MV-4-11 (cell line): ENCODE measurements at regions not wholly inside any gene's neighbourhood (a gene's known extent, or its start where the extent isn't known, plus 50 kb on each side); places are given as distances from the start of the nearest gene placed in this dataset.

Experiments
- DNase-seq: peaks from one replicate; lab custom pipeline; 2025; lab: John Stamatoyannopoulos, UW

- DNase-seq: no peak
Measured at GRCh38 chr9:89998633-89999032, 393.8 kb downstream of the GADD45G start.

DNA sequence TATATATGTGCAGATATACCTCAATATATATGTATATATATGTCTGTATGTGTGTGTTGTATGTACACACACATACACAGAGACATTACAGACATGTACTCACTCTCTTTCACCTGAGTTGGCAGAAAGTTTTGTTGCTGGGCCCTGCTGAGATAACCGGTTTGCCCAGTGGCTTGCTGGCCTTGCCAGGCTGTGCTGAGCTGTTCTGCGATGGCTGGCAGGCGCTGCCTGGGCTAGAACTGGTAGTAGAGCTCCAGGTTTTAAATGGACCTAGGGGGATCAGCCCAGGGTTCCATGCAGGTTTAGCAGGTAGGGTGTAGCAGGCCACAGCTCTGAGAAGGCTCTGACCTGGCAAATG is 394.3 kb downstream of the GADD45G start:
- no peak for DNase-seq

- peak; percentile 59 for DNase-seq
Measured at GRCh38 chr9:89999534-90000370, 394.9 kb downstream of the GADD45G start.

DNA sequence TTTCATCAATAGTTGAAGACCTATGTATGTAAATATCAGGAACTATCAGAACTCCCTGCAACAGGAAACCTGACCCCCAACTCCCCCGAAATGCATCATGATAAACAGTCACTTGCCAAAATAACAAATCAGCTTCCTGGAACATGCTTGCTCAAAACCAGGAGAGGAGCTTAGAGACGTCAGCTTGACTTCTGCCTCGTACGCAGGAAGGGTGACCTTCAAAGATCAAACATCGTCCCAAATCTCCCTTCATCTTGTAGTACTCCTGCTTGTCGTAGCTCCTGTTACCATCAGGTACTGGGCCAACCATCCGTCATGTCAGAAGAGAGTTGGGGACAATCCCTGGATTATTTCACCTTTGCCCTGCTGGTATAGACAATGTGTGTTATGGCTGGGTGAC is 396.1 kb downstream of the GADD45G start:
- no peak for DNase-seq

- no peak for DNase-seq
Measured at GRCh38 chr9:90001747-90002146, 396.9 kb downstream of the GADD45G start.

- no peak for DNase-seq
Measured at GRCh38 chr9:90002397-90003271, 397.8 kb downstream of the GADD45G start.

- DNase-seq: no peak
Measured at GRCh38 chr9:90005388-90005787, 400.6 kb downstream of the GADD45G start.

- peak; percentile 37 for DNase-seq
Measured at GRCh38 chr9:90007516-90008440, 403.0 kb downstream of the GADD45G start.

GRCh38 chr9:90009447-90009846 is 404.6 kb downstream of the GADD45G start:
- DNase-seq: peak; percentile 87

GRCh38 chr9:90010793-90011192 is 406.0 kb downstream of the GADD45G start:
- no peak for DNase-seq

DNA sequence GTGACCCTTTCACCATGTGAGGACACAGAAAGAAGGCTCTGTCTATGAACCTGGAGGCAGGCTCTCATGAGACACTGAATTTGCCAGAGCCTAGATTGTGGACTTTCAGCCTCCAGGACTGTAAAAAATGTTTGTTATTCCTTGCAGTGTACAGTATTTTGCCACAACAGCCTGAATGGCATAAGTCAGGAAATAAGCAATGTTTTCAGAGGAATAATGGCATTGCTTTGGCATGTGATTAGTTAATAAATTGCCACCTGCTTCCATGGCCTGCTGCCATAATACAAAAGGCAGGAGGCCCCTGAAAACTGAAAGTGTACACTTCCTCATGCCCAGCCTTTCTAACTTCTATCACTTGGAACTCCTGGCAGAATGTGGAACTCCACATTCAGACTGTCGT is 408.1 kb downstream of the GADD45G start:
- peak; percentile 45 for DNase-seq

GRCh38 chr9:90013778-90014177 is 409.0 kb downstream of the GADD45G start:
- DNase-seq: no peak

DNA sequence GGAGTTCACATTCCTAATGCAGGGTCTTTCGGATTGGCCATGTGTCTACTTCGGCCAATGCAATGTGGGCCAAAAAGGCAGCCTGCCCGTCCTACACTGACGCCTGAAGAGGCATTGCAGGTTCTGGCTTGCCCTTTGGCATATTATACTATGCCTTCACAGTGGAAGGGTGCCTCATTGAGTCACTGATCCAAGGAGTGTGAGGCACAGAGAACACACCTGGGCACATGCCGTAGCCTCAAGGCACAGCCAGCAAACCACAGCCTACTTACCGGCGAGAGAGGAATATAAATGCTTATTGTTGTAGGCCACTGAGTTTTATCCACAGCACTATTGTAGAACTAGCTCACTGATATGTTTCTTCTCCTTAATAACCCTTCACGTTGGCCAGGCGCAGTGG is 409.6 kb downstream of the GADD45G start:
- DNase-seq: no peak

- DNase-seq: no peak
Measured at GRCh38 chr9:90016272-90016671, 411.5 kb downstream of the GADD45G start.

GRCh38 chr9:90017679-90018078 is 412.9 kb downstream of the GADD45G start:
- no peak for DNase-seq

DNA sequence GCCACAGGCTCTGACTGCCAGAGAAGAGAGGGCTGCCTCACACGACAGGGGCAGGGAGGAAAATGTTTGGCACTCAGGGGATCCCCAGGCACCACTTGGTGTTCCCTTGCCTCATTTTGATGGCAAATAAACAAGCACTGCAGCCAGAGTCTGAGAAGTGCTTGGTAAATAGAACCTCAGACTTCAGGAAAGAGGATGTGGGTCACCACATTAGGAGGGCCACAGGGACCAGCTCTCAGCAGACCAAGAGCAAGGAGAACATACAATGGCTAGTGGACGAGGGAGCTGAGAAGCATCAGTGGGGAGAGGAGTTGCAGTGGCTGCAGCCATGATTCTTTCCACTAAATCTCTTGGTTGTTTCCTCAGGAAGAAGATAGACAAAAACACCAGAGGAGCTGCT is 413.9 kb downstream of the GADD45G start:
- DNase-seq: peak; percentile 64

- no peak for DNase-seq
Measured at GRCh38 chr9:90019626-90020025, 414.8 kb downstream of the GADD45G start.

DNA sequence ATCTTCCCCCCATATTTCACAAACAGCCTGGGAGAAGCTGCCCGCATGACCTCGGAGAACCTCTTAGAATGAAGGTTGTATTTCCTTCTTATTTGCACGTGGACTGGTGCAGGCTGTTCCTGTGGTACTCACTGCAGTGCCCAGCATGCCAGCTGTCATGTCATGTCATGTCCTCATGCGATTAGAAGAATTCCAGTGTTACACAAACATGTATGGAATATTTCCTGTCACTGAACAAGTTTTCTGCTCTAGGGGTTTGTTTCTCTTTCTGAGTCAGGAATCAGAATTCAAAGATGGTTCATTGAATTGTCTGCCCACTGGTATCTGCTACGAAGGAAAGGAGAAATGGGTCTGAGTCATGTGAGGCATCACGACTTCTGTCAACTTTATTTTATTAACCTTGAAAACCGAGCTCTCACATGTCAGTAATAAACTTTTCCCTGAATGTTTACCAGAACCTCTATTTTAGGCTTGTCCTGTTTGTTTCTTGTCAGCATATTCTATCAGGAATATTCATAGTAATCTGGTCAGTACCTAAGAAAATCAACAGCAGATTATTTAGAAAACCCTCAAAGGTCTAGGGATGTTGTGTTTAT is 415.6 kb downstream of the GADD45G start:
- no peak for DNase-seq

- no peak for DNase-seq
Measured at GRCh38 chr9:90021216-90021906, 416.5 kb downstream of the GADD45G start.

- peak; percentile 8 for DNase-seq
Measured at GRCh38 chr9:90022474-90022873, 417.7 kb downstream of the GADD45G start.

DNA sequence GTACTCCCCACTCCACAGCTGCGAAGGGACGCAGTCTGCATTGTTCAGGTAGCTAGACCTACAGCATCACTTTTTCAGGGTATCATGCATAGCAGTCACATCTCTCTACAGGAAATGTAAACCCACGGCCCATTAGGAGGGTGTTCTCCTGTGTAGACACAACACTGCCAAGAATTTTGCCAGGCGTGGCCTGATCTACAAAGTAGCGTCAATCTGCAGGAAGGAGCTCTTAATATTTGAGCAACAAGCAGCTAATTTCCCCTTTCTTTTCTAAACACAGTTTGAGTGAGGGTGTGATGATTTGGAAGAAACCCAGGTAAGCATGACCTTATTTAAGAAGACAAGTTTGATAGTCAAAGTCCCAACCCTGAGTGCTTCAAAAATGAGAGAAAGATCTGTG is 419.0 kb downstream of the GADD45G start:
- DNase-seq: no peak
